GM23338 (cell line): ENCODE measurements at regions not wholly inside any gene's neighbourhood (a gene's known extent, or its start where the extent isn't known, plus 50 kb on each side); places are given as distances from the start of the nearest gene placed in this dataset.

Experiments
- ATAC-seq: fragments of 200-7000 bp; cut with Tn5 transposase; 3 replicates; pipeline ENCODE4 v1.9.1; 2020
- DNase-seq: peaks from one replicate; pipeline ENCODE4 v3.0.0-alpha.2; 2015; ENCODE audit warnings: low spot score
- H2AFZ ChIP-seq: fragments of 200-600 bp; sonication (generic); 2 replicates; pipeline ENCODE4 v1.8.0; 2016; ENCODE audit warnings: antibody characterized with exemption, mild to moderate bottlenecking, moderate library complexity
- H3F3A ChIP-seq: fragments of 200-600 bp; sonication (generic); replicated peaks from 2 replicates; pipeline ENCODE4 v1.8.0; 2017; ENCODE audit warnings: antibody characterized with exemption, mixed run types, low read depth
- H3K27ac ChIP-seq: fragments of 200-600 bp; sonication (generic); 2 replicates; pipeline ENCODE4 v1.6.1; 2016; ENCODE audit warnings: low read depth
- H3K27me3 ChIP-seq: fragments of 200-600 bp; sonication (generic); 2 replicates; pipeline ENCODE4 v1.8.0; 2016; ENCODE audit warnings: mild to moderate bottlenecking, mixed run types, moderate library complexity; ENCODE audit not compliant: insufficient read depth
- H3K36me3 ChIP-seq: fragments of 200-600 bp; sonication (generic); 2 replicates; pipeline ENCODE4 v1.8.0; 2016; ENCODE audit warnings: mild to moderate bottlenecking; ENCODE audit not compliant: insufficient read depth
- H3K4me1 ChIP-seq: fragments of 200-600 bp; sonication (generic); 2 replicates; pipeline ENCODE4 v1.8.0; 2016; ENCODE audit warnings: mild to moderate bottlenecking, moderate library complexity; ENCODE audit not compliant: insufficient read depth
- H3K4me2 ChIP-seq: fragments of 200-600 bp; sonication (generic); 2 replicates; pipeline ENCODE4 v1.7.1; 2017; ENCODE audit warnings: mixed run types
- H3K4me3 ChIP-seq: fragments of 200-600 bp; sonication (generic); 2 replicates; pipeline ENCODE4 v1.6.1; 2016; ENCODE audit warnings: mixed run types
- H3K79me2 ChIP-seq: fragments of 200-600 bp; sonication (generic); replicated peaks from 2 replicates; pipeline ENCODE4 v1.8.0; 2017; ENCODE audit warnings: mild to moderate bottlenecking; ENCODE audit not compliant: insufficient read depth
- H3K9me2 ChIP-seq: fragments of 200-600 bp; sonication (generic); 2 replicates; pipeline ENCODE4 v1.8.0; 2017; ENCODE audit not compliant: insufficient read depth
- H4K20me1 ChIP-seq: fragments of 200-600 bp; sonication (generic); replicated peaks from 2 replicates; pipeline ENCODE4 v1.8.0; 2017; ENCODE audit warnings: mild to moderate bottlenecking; ENCODE audit not compliant: insufficient read depth
- H3K27ac Mint-ChIP-seq: 2 replicates; pipeline ENCODE4 v1.8.0; 2020; ENCODE audit warnings: inconsistent platforms, mild to moderate bottlenecking, moderate library complexity, mixed read lengths
- H3K27me3 Mint-ChIP-seq: 3 replicates; pipeline ENCODE4 v1.8.0; 2022; ENCODE audit warnings: low read depth, mild to moderate bottlenecking, moderate library complexity, mixed read lengths, inconsistent platforms; ENCODE audit not compliant: insufficient read depth, poor library complexity
- H3K36me3 Mint-ChIP-seq: 3 replicates; pipeline ENCODE4 v1.8.0; 2021; ENCODE audit warnings: low read depth, mild to moderate bottlenecking, inconsistent platforms, moderate library complexity, mixed read lengths
- H3K4me1 Mint-ChIP-seq: 3 replicates; pipeline ENCODE4 v1.8.0; 2020; ENCODE audit warnings: mild to moderate bottlenecking, inconsistent platforms, mixed read lengths
- H3K4me3 Mint-ChIP-seq: 3 replicates; pipeline ENCODE4 v1.8.0; 2021; ENCODE audit warnings: moderate library complexity, mild to moderate bottlenecking, inconsistent platforms, mixed read lengths
- H3K9me3 Mint-ChIP-seq: 3 replicates; pipeline ENCODE4 v1.8.0; 2020; ENCODE audit warnings: moderate library complexity, mild to moderate bottlenecking, inconsistent platforms, mixed read lengths
- CREB1 ChIP-seq: fragments of 250-450 bp; sonication (Bioruptor Pico); IDR thresholded peaks from 2 replicates; pipeline ENCODE4 v1.5.0; 2020; ENCODE audit warnings: low read depth, mild to moderate bottlenecking, moderate library complexity
- ETS1 ChIP-seq: IDR thresholded peaks from 2 replicates; pipeline ENCODE4 v1.6.1; 2016; ENCODE audit warnings: antibody characterized with exemption
- EZH2phosphoT487 ChIP-seq: fragments of 200-600 bp; sonication (generic); IDR thresholded peaks from one replicate; pipeline ENCODE4 v1.8.1; 2018; ENCODE audit warnings: antibody characterized with exemption; ENCODE audit not compliant: unreplicated experiment
- NANOG ChIP-seq: IDR thresholded peaks from 2 replicates; pipeline ENCODE4 v1.6.1; 2016; ENCODE audit warnings: antibody characterized with exemption, borderline replicate concordance
- POLR2AphosphoS5 ChIP-seq: IDR thresholded peaks from 2 replicates; pipeline ENCODE4 v1.6.1; 2016; ENCODE audit warnings: antibody characterized with exemption, low read depth
- REST ChIP-seq: IDR thresholded peaks from one replicate; pipeline ENCODE4 v1.6.1; 2018; ENCODE audit warnings: antibody characterized with exemption; ENCODE audit not compliant: unreplicated experiment
- STAT1 ChIP-seq: IDR thresholded peaks from one replicate; pipeline ENCODE4 v1.6.1; 2016; ENCODE audit warnings: antibody characterized with exemption; ENCODE audit not compliant: unreplicated experiment
- ZNF114 ChIP-seq: fragments of 250-450 bp; sonication (Bioruptor Pico); IDR thresholded peaks from 2 replicates; pipeline ENCODE4 v1.5.0; 2020; ENCODE audit warnings: mild to moderate bottlenecking, moderate library complexity
- TF ChIP-seq, protein P1 (sequence below): fragments of 250-450 bp; sonication (Bioruptor Pico); IDR thresholded peaks from 2 replicates; pipeline ENCODE4 v1.5.0; 2020; ENCODE audit warnings: mild to moderate bottlenecking, moderate library complexity

DNA sequence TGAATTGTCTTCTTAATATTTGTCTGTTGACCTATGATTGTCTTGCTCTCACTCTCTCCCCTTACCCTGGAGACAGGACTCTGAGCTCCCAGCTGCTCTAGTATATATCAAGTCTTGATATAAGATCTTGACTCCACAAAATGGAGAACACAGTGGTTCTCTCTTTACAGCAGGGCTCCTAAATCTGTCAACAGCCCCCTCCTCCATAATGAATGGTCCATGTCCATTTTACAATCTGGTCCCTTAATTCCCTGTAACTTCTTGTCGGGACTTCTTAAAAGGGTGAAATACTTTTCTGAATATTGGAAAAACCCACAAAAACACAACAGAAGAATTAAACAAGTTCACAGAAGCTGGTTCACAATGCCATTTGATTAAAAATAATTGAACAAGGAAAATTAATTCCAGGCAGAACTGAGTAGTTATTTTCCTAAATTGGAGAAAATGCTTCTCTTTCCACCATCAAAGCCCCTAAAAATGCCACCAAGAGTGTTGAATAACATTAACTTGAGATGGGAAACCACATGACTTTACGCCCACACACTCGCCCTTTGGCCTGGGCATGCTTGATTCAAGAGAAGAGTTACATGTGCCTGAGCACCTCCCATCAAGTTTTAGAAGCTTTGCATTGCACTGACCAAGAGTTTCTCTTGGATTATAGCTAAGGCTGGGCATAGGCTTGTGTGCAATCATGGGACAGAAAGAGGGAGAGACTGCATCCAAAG, 109.8 kb downstream of the TOMM20 start (continued):
- TF ChIP-seq ETS1 (no peak), POLR2AphosphoS5 (no peak), CREB1 (CRISPR knock-in tag) (no peak)

- no peak overlapping the region for H2AFZ ChIP-seq
- no peak overlapping the region for H3K27ac ChIP-seq
- H3K4me1 ChIP-seq: peaks cover 13% of the 10 kb centered on the region
- no peaks in the 10 kb centered on the region for H3F3A ChIP-seq
- Mint-ChIP-seq H3K4me1 (peaks cover 18% of the 10 kb centered on the region), H3K36me3 (no peaks in the 10 kb centered on the region), H3K27ac (no peak overlapping the region), H3K9me3 (peaks cover 3% of the 10 kb centered on the region; the same call in 2 of the 3 replicates), H3K4me3 (no peak overlapping the region), H3K27me3 (peaks cover 3% of the 10 kb centered on the region)
- no peak overlapping the region for H3K4me2 ChIP-seq
- DNase-seq (no peak), ATAC-seq (no peak)
- peaks cover 11% of the 10 kb centered on the region; the same call in 1 of the 2 replicates for H3K9me2 ChIP-seq
- no peak overlapping the region for H3K4me3 ChIP-seq
- H3K36me3 ChIP-seq: no peaks in the 10 kb centered on the region
- no peaks in the 10 kb centered on the region for H3K27me3 ChIP-seq
- no peak for TF ChIP-seq EZH2phosphoT487
- no peak for TF ChIP-seq CREB1 (CRISPR knock-in tag)
- no peak for TF ChIP-seq ZNF114 (CRISPR knock-in tag)
- TF ChIP-seq REST: no peak
- no peaks in the 10 kb centered on the region for H4K20me1 ChIP-seq
- H3K79me2 ChIP-seq: no peaks in the 10 kb centered on the region
Observed at GRCh38 chr1:235018161-235018560, 110.5 kb downstream of the TOMM20 start.

- peaks cover 11% of the 10 kb centered on the region; the same call in 1 of the 2 replicates for H3K9me2 ChIP-seq
- Mint-ChIP-seq H3K27ac (no peak overlapping the region), H3K9me3 (peaks cover 3% of the 10 kb centered on the region; the same call in 2 of the 3 replicates), H3K27me3 (peaks cover 2% of the 10 kb centered on the region), H3K4me1 (peaks cover 18% of the 10 kb centered on the region), H3K36me3 (no peaks in the 10 kb centered on the region), H3K4me3 (no peak overlapping the region)
- ATAC-seq (no peak), DNase-seq (no peak)
- H3K27me3 ChIP-seq: no peaks in the 10 kb centered on the region
- no peak overlapping the region for H3K4me3 ChIP-seq
- H3F3A ChIP-seq: no peaks in the 10 kb centered on the region
- H2AFZ ChIP-seq: no peak overlapping the region
- no peaks in the 10 kb centered on the region for H3K79me2 ChIP-seq
- H3K4me1 ChIP-seq: peaks cover 8% of the 10 kb centered on the region
- no peaks in the 10 kb centered on the region for H4K20me1 ChIP-seq
- no peak overlapping the region for H3K4me2 ChIP-seq
- H3K36me3 ChIP-seq: no peaks in the 10 kb centered on the region
- H3K27ac ChIP-seq: no peak overlapping the region
- TF ChIP-seq POLR2AphosphoS5: no peak
- TF ChIP-seq, protein P1, sequence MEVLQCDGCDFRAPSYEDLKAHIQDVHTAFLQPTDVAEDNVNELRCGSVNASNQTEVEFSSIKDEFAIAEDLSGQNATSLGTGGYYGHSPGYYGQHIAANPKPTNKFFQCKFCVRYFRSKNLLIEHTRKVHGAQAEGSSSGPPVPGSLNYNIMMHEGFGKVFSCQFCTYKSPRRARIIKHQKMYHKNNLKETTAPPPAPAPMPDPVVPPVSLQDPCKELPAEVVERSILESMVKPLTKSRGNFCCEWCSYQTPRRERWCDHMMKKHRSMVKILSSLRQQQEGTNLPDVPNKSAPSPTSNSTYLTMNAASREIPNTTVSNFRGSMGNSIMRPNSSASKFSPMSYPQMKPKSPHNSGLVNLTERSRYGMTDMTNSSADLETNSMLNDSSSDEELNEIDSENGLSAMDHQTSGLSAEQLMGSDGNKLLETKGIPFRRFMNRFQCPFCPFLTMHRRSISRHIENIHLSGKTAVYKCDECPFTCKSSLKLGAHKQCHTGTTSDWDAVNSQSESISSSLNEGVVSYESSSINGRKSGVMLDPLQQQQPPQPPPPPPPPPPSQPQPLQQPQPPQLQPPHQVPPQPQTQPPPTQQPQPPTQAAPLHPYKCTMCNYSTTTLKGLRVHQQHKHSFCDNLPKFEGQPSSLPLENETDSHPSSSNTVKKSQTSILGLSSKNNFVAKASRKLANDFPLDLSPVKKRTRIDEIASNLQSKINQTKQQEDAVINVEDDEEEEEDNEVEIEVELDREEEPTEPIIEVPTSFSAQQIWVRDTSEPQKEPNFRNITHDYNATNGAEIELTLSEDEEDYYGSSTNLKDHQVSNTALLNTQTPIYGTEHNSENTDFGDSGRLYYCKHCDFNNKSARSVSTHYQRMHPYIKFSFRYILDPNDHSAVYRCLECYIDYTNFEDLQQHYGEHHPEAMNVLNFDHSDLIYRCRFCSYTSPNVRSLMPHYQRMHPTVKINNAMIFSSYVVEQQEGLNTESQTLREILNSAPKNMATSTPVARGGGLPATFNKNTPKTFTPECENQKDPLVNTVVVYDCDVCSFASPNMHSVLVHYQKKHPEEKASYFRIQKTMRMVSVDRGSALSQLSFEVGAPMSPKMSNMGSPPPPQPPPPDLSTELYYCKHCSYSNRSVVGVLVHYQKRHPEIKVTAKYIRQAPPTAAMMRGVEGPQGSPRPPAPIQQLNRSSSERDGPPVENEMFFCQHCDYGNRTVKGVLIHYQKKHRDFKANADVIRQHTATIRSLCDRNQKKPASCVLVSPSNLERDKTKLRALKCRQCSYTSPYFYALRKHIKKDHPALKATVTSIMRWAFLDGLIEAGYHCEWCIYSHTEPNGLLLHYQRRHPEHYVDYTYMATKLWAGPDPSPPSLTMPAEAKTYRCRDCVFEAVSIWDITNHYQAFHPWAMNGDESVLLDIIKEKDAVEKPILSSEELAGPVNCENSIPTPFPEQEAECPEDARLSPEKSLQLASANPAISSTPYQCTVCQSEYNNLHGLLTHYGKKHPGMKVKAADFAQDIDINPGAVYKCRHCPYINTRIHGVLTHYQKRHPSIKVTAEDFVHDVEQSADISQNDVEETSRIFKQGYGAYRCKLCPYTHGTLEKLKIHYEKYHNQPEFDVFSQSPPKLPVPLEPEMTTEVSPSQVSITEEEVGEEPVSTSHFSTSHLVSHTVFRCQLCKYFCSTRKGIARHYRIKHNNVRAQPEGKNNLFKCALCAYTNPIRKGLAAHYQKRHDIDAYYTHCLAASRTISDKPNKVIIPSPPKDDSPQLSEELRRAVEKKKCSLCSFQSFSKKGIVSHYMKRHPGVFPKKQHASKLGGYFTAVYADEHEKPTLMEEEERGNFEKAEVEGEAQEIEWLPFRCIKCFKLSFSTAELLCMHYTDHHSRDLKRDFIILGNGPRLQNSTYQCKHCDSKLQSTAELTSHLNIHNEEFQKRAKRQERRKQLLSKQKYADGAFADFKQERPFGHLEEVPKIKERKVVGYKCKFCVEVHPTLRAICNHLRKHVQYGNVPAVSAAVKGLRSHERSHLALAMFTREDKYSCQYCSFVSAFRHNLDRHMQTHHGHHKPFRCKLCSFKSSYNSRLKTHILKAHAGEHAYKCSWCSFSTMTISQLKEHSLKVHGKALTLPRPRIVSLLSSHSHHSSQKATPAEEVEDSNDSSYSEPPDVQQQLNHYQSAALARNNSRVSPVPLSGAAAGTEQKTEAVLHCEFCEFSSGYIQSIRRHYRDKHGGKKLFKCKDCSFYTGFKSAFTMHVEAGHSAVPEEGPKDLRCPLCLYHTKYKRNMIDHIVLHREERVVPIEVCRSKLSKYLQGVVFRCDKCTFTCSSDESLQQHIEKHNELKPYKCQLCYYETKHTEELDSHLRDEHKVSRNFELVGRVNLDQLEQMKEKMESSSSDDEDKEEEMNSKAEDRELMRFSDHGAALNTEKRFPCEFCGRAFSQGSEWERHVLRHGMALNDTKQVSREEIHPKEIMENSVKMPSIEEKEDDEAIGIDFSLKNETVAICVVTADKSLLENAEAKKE (CRISPR knock-in tag): no peak
- no peak for TF ChIP-seq NANOG
- no peak for TF ChIP-seq STAT1
Observed at GRCh38 chr1:235017719-235018118, 110.9 kb downstream of the TOMM20 start.
